ENCODE measurements at regions not wholly inside any gene's neighbourhood (a gene's known extent, or its start where the extent isn't known, plus 50 kb on each side); places are given as distances from the start of the nearest gene placed in this dataset.

GRCh38 chr1:194795917-194796593 lies 1609.6 kb upstream of the B3GALT2 start:
- Histone ChIP-seq H3K9ac (ENCODE audit: low read depth, low read length, poor library complexity, severe bottlenecking) (no peak overlapping the region), H3K9me3 (ENCODE audit: insufficient read depth, low read depth, low read length) (no peaks in the 10 kb centered on the region), H4K20me1 (ENCODE audit: insufficient read depth, low read length, poor library complexity, severe bottlenecking) (no peaks in the 10 kb centered on the region), H3K4me2 (ENCODE audit: low read depth, low read length, poor library complexity, severe bottlenecking) (no peak overlapping the region), H3K36me3 (ENCODE audit: insufficient read depth, low read length) (no peaks in the 10 kb centered on the region), H3F3A (ENCODE audit: low read depth) (no peaks in the 10 kb centered on the region), H3K4me1 (ENCODE audit: insufficient read depth, low read length, poor library complexity, severe bottlenecking) (no peaks in the 10 kb centered on the region), H3K9me2 (replicated peaks; ENCODE audit: low read depth, low read length) (no peaks in the 10 kb centered on the region), H3K4me3 (ENCODE audit: low read length, poor library complexity, severe bottlenecking) (no peak overlapping the region), H3K27me3 (ENCODE audit: insufficient read depth, low read length, poor library complexity, severe bottlenecking) (no peaks in the 10 kb centered on the region), H3K79me2 (ENCODE audit: insufficient read depth, low read length) (no peaks in the 10 kb centered on the region), H2AFZ (ENCODE audit: low read length) (no peak overlapping the region)
- TF ChIP-seq CTCF (conservative IDR thresholded peaks at IDR 0.05; ENCODE audit: low read length) (no peak), EZH2phosphoT487 (IDR thresholded peaks at IDR 0.05; ENCODE audit: borderline replicate concordance) (no peak)

GRCh38 chr1:194787001-194787400 lies 1600.6 kb upstream of the B3GALT2 start:
- TF ChIP-seq CTCF (conservative IDR thresholded peaks at IDR 0.05; ENCODE audit: low read length) (no peak), EZH2phosphoT487 (IDR thresholded peaks at IDR 0.05; ENCODE audit: borderline replicate concordance) (no peak)
- H3K9me3 ChIP-seq (ENCODE audit: insufficient read depth, low read depth, low read length), result no peaks in the 10 kb centered on the region
- H2AFZ ChIP-seq (ENCODE audit: low read length), result no peak overlapping the region
- H3K4me3 ChIP-seq (ENCODE audit: low read length, poor library complexity, severe bottlenecking), result no peak overlapping the region
- no peaks in the 10 kb centered on the region for H3K9me2 ChIP-seq (replicated peaks; ENCODE audit: low read depth, low read length)
- H4K20me1 ChIP-seq (ENCODE audit: insufficient read depth, low read length, poor library complexity, severe bottlenecking), result no peaks in the 10 kb centered on the region
- no peaks in the 10 kb centered on the region for H3K27me3 ChIP-seq (ENCODE audit: insufficient read depth, low read length, poor library complexity, severe bottlenecking)
- no peaks in the 10 kb centered on the region for H3K36me3 ChIP-seq (ENCODE audit: insufficient read depth, low read length)
- no peak overlapping the region for H3K4me2 ChIP-seq (ENCODE audit: low read depth, low read length, poor library complexity, severe bottlenecking)
- H3K79me2 ChIP-seq (ENCODE audit: insufficient read depth, low read length), result no peaks in the 10 kb centered on the region
- H3K4me1 ChIP-seq (ENCODE audit: insufficient read depth, low read length, poor library complexity, severe bottlenecking), result no peaks in the 10 kb centered on the region
- H3K9ac ChIP-seq (ENCODE audit: low read depth, low read length, poor library complexity, severe bottlenecking), result no peak overlapping the region
- no peaks in the 10 kb centered on the region for H3F3A ChIP-seq (ENCODE audit: low read depth)

GRCh38 chr1:194786027-194786426 lies 1599.6 kb upstream of the B3GALT2 start:
- H3K9me2 ChIP-seq (replicated peaks; ENCODE audit: low read depth, low read length), result no peaks in the 10 kb centered on the region
- H3K4me3 ChIP-seq (ENCODE audit: low read length, poor library complexity, severe bottlenecking), result no peak overlapping the region
- no peaks in the 10 kb centered on the region for H3K4me1 ChIP-seq (ENCODE audit: insufficient read depth, low read length, poor library complexity, severe bottlenecking)
- H3K79me2 ChIP-seq (ENCODE audit: insufficient read depth, low read length), result no peaks in the 10 kb centered on the region
- H3F3A ChIP-seq (ENCODE audit: low read depth), result no peaks in the 10 kb centered on the region
- H3K27me3 ChIP-seq (ENCODE audit: insufficient read depth, low read length, poor library complexity, severe bottlenecking), result no peaks in the 10 kb centered on the region
- no peak overlapping the region for H3K4me2 ChIP-seq (ENCODE audit: low read depth, low read length, poor library complexity, severe bottlenecking)
- no peak overlapping the region for H2AFZ ChIP-seq (ENCODE audit: low read length)
- H3K36me3 ChIP-seq (ENCODE audit: insufficient read depth, low read length), result no peaks in the 10 kb centered on the region
- no peak for TF ChIP-seq EZH2phosphoT487 (IDR thresholded peaks at IDR 0.05; ENCODE audit: borderline replicate concordance)
- no peak for TF ChIP-seq CTCF (conservative IDR thresholded peaks at IDR 0.05; ENCODE audit: low read length)
- no peak overlapping the region for H3K9ac ChIP-seq (ENCODE audit: low read depth, low read length, poor library complexity, severe bottlenecking)
- H4K20me1 ChIP-seq (ENCODE audit: insufficient read depth, low read length, poor library complexity, severe bottlenecking), result no peaks in the 10 kb centered on the region
- H3K9me3 ChIP-seq (ENCODE audit: insufficient read depth, low read depth, low read length), result no peaks in the 10 kb centered on the region

Data from Loucy (cell line).